H1 (cell line): ENCODE measurements at regions not wholly inside any gene's neighbourhood (a gene's known extent, or its start where the extent isn't known, plus 50 kb on each side); places are given as distances from the start of the nearest gene placed in this dataset.

Experiments used
- CTCF ChIA-PET: fragments of 300-600 bp; sonication (Branson Sonifier 250); formaldehyde crosslinking; loops from one replicate; lab custom pipeline; 2021; ENCODE audit not compliant: partially characterized antibody; lab: Charles Lee
- POLR2A ChIA-PET: fragments of 300-600 bp; sonication (Branson Sonifier 250); formaldehyde crosslinking; loops from one replicate; lab custom pipeline; 2021; ENCODE audit warnings: inconsistent platforms; ENCODE audit not compliant: partially characterized antibody; lab: Charles Lee
- DNase-seq, 2 experiments: peaks; one replicate each; pipeline versions ENCODE4 v3.0.0 to v3.0.0-alpha.2; 2010 to 2022; ENCODE audit warnings: low spot score in 2 of 2, low read depth in 1 of 2, mixed read lengths in 1 of 2
- FAIRE-seq: peaks from 2 replicates; lab custom pipeline; 2011; peaks lifted over from hg19 to GRCh38; lab: Jason Lieb, UNC
- H2AFZ ChIP-seq: 2 replicates; pipeline ENCODE4 v1.8.1; 2012; ENCODE audit warnings: low read length, inconsistent platforms
- H2AK5ac ChIP-seq: 2 replicates; pipeline ENCODE4 v1.6.1; 2013; ENCODE audit warnings: low read depth, low read length
- H2BK120ac ChIP-seq: replicated peaks from 2 replicates; pipeline ENCODE3; 2013; ENCODE audit warnings: low read depth, low read length, inconsistent platforms
- H2BK12ac ChIP-seq: 2 replicates; pipeline ENCODE4 v1.6.1; 2013; ENCODE audit warnings: low read depth, low read length
- H2BK15ac ChIP-seq: 2 replicates; pipeline ENCODE4 v1.6.1; 2013; ENCODE audit warnings: low read length
- H2BK20ac ChIP-seq: 2 replicates; pipeline ENCODE4 v1.6.1; 2013; ENCODE audit warnings: low read length
- H2BK5ac ChIP-seq: 2 replicates; pipeline ENCODE4 v1.6.1; 2013; ENCODE audit warnings: low read depth, low read length
- H3K14ac ChIP-seq: 2 replicates; pipeline ENCODE4 v1.6.1; 2013; ENCODE audit warnings: inconsistent platforms; ENCODE audit not compliant: insufficient read length
- H3K18ac ChIP-seq: 2 replicates; pipeline ENCODE4 v1.6.1; 2013; ENCODE audit warnings: low read length; ENCODE audit errors: extremely low read depth
- H3K23ac ChIP-seq: 2 replicates; pipeline ENCODE4 v1.6.1; 2013; ENCODE audit warnings: inconsistent platforms; ENCODE audit not compliant: insufficient read length
- H3K23me2 ChIP-seq: 2 replicates; pipeline ENCODE4 v1.6.1; 2013; ENCODE audit warnings: low read depth, low read length
- H3K27ac ChIP-seq: 2 replicates; pipeline ENCODE4 v1.6.1; 2011; ENCODE audit warnings: low read depth, low read length, inconsistent platforms
- H3K27me3 ChIP-seq, 4 experiments: replicated peaks in 1 of 4; 1 replicate in 1 of 4; 2 replicates in 3 of 4; pipeline versions ENCODE4 v1.6.1 to v1.8.1; 2011 to 2013; ENCODE audit warnings: low read length in 3 of 4, mild to moderate bottlenecking in 3 of 4, inconsistent platforms in 2 of 4, mixed read lengths in 2 of 4, moderate library complexity in 1 of 4; ENCODE audit not compliant: control insufficient read depth in 3 of 4, insufficient read depth in 3 of 4; ENCODE audit errors: extremely low read depth in 1 of 4
- H3K36me3 ChIP-seq, 4 experiments: 2 replicates each; pipeline versions ENCODE4 v1.6.1 to v1.8.1; 2011 to 2013; ENCODE audit warnings: mild to moderate bottlenecking in 4 of 4, low read length in 3 of 4, moderate library complexity in 2 of 4, control low read depth in 1 of 4, inconsistent platforms in 1 of 4; ENCODE audit not compliant: insufficient read depth in 4 of 4, control insufficient read depth in 2 of 4
- H3K4ac ChIP-seq: replicated peaks from 2 replicates; pipeline ENCODE3; 2013; ENCODE audit warnings: low read length, low read depth, mixed read lengths, inconsistent platforms; ENCODE audit not compliant: insufficient read length
- H3K4me1 ChIP-seq, 4 experiments: replicated peaks in 1 of 4; 1 replicate in 1 of 4; 2 replicates in 3 of 4; pipeline versions ENCODE4 v1.6.1 to v1.8.1; 2011 to 2013; ENCODE audit warnings: low read length in 3 of 4, inconsistent platforms in 2 of 4, mixed read lengths in 1 of 4; ENCODE audit not compliant: insufficient read depth in 4 of 4, control insufficient read depth in 3 of 4
- H3K4me2 ChIP-seq, 2 experiments: 2 replicates each; pipeline versions ENCODE4 v1.6.1 to v1.8.1; 2011 to 2013; ENCODE audit warnings: low read depth in 2 of 2, low read length in 2 of 2, control low read depth in 1 of 2, inconsistent platforms in 1 of 2, mild to moderate bottlenecking in 1 of 2; ENCODE audit not compliant: insufficient read depth in 1 of 2
- H3K4me3 ChIP-seq, 4 experiments: fragments of 200-600, 300-600 bp in 1 of 4; sonication (generic), shearing (Covaris generic), sonication (Bioruptor Twin) in 1 of 4; 2 replicates each; pipeline versions ENCODE4 v1.5.1 to v1.8.1; 2011 to 2016; ENCODE audit warnings: low read length in 4 of 4, low read depth in 3 of 4, control low read depth in 2 of 4, inconsistent platforms in 2 of 4, mild to moderate bottlenecking in 2 of 4, mixed read lengths in 1 of 4, moderate library complexity in 1 of 4; ENCODE audit not compliant: insufficient read depth in 2 of 4; ENCODE audit errors: extremely low read depth in 1 of 4
- H3K56ac ChIP-seq: replicated peaks from 2 replicates; pipeline ENCODE3; 2013; ENCODE audit warnings: low read depth, mild to moderate bottlenecking, mixed read lengths, low read length, inconsistent platforms; ENCODE audit not compliant: insufficient read length
- H3K79me1 ChIP-seq: 2 replicates; pipeline ENCODE4 v1.6.1; 2013; ENCODE audit warnings: low read depth, low read length, control low read depth
- H3K79me2 ChIP-seq, 2 experiments: 2 replicates each; pipeline versions ENCODE4 v1.6.1 to v1.8.1; 2012 to 2013; ENCODE audit warnings: low read length in 2 of 2, mild to moderate bottlenecking in 2 of 2, inconsistent platforms in 1 of 2; ENCODE audit not compliant: insufficient read depth in 2 of 2, control insufficient read depth in 1 of 2
- H3K9ac ChIP-seq, 4 experiments: replicated peaks in 1 of 4; 1 replicate in 1 of 4; 2 replicates in 3 of 4; pipeline versions ENCODE4 v1.6.1 to v1.8.1; 2011 to 2013; ENCODE audit warnings: low read depth in 3 of 4, low read length in 3 of 4, control low read depth in 2 of 4, mild to moderate bottlenecking in 2 of 4, moderate library complexity in 2 of 4, inconsistent platforms in 1 of 4; ENCODE audit errors: extremely low read depth in 1 of 4
- H3K9me3 ChIP-seq, 2 experiments: 2 replicates each; pipeline versions ENCODE4 v1.6.1 to v1.8.1; 2012 to 2013; ENCODE audit warnings: mild to moderate bottlenecking in 2 of 2, moderate library complexity in 2 of 2, control low read depth in 1 of 2, inconsistent platforms in 1 of 2, low read depth in 1 of 2, low read length in 1 of 2, mixed read lengths in 1 of 2; ENCODE audit not compliant: insufficient read depth in 2 of 2
- H4K20me1 ChIP-seq, 2 experiments: replicated peaks in 1 of 2; 2 replicates each; pipeline versions ENCODE3 to v1.8.1; 2011 to 2013; ENCODE audit warnings: inconsistent platforms in 2 of 2, low read length in 2 of 2, mild to moderate bottlenecking in 1 of 2; ENCODE audit not compliant: insufficient read depth in 2 of 2, control insufficient read depth in 1 of 2
- H4K5ac ChIP-seq: 2 replicates; pipeline ENCODE4 v1.6.1; 2013; ENCODE audit warnings: low read length, low read depth, mixed read lengths, inconsistent platforms; ENCODE audit not compliant: insufficient read length
- H4K8ac ChIP-seq: 2 replicates; pipeline ENCODE4 v1.8.0; 2013; ENCODE audit warnings: mild to moderate bottlenecking, moderate library complexity, low read length, inconsistent platforms; ENCODE audit not compliant: insufficient read depth; ENCODE audit errors: extremely low read depth
- H4K91ac ChIP-seq: replicated peaks from 2 replicates; pipeline ENCODE3; 2013; ENCODE audit warnings: low read length, mixed read lengths, inconsistent platforms; ENCODE audit not compliant: insufficient read length
- ATF2 ChIP-seq: IDR thresholded peaks from 2 replicates; pipeline ENCODE4 v1.6.1; 2012; ENCODE audit warnings: low read length, inconsistent platforms
- BRCA1 ChIP-seq: IDR thresholded peaks from 2 replicates; pipeline ENCODE4 v1.6.1; 2012; ENCODE audit warnings: low read depth, low read length, improper control_type of control experiment
- CBX8 ChIP-seq: fragments of 300-800, 300-1000 bp; sonication (generic); IDR thresholded peaks from 2 replicates; pipeline ENCODE4 v1.7.1; 2016; ENCODE audit warnings: low read depth, low read length, borderline replicate concordance
- CREB1 ChIP-seq: IDR thresholded peaks from 2 replicates; pipeline ENCODE4 v1.6.1; 2012; ENCODE audit warnings: inconsistent platforms
- E2F6 ChIP-seq: IDR thresholded peaks from 2 replicates; pipeline ENCODE4 v1.6.1; 2012; ENCODE audit warnings: inconsistent platforms
- EZH2 ChIP-seq: fragments of 200-600 bp; sonication (generic); IDR thresholded peaks from 2 replicates; pipeline ENCODE4 v1.7.1; 2012; ENCODE audit warnings: low read depth, mild to moderate bottlenecking, moderate library complexity, low read length, inconsistent platforms; ENCODE audit not compliant: severe bottlenecking
- FOSL1 ChIP-seq: IDR thresholded peaks from 2 replicates; pipeline ENCODE4 v1.6.1; 2011; ENCODE audit warnings: mild to moderate bottlenecking, low read depth, low read length, moderate library complexity; ENCODE audit not compliant: insufficient read depth
- MAFK ChIP-seq: IDR thresholded peaks from 2 replicates; pipeline ENCODE4 v1.6.1; 2012; ENCODE audit warnings: low read depth, mild to moderate bottlenecking, improper control_type of control experiment, low read length
- NANOG ChIP-seq: IDR thresholded peaks from 2 replicates; pipeline ENCODE4 v1.6.1; 2011; ENCODE audit warnings: low read length, low read depth, mild to moderate bottlenecking, inconsistent platforms; ENCODE audit not compliant: insufficient read depth, poor library complexity, severe bottlenecking
- NRF1 ChIP-seq: IDR thresholded peaks from 2 replicates; pipeline ENCODE4 v1.6.1; 2011; ENCODE audit warnings: mild to moderate bottlenecking, low read depth, low read length, improper control_type of control experiment
- RXRA ChIP-seq: IDR thresholded peaks from 2 replicates; pipeline ENCODE4 v1.6.1; 2011; ENCODE audit warnings: low read depth, mild to moderate bottlenecking, low read length, moderate library complexity; ENCODE audit not compliant: insufficient read depth
- TAF7 ChIP-seq: optimal IDR thresholded peaks from 2 replicates; pipeline ENCODE3; 2011; ENCODE audit warnings: low read depth, mild to moderate bottlenecking, inconsistent platforms, low read length, moderate library complexity, borderline replicate concordance
- YY1 ChIP-seq: IDR thresholded peaks from 2 replicates; pipeline ENCODE4 v1.6.1; 2011; ENCODE audit warnings: low read depth, mild to moderate bottlenecking, low read length
- WGBS, 2 experiments: shearing (Covaris generic) in 1 of 2; methylation state at CpG; one replicate each; pipeline versions ENCODE4 v1.1.6 to v1.1.7; 2013 to 2015; ENCODE audit warnings: low lambda C conversion rate in 2 of 2, mixed read lengths in 2 of 2, inconsistent platforms in 1 of 2, low coverage in 1 of 2, missing lambda C conversion rate in 1 of 2; ENCODE audit not compliant: insufficient replicate concordance in 2 of 2, insufficient coverage in 1 of 2, insufficient read length in 1 of 2; ENCODE audit errors: extremely low coverage in 1 of 2, missing lambda C conversion rate in 1 of 2; 5-methylcytosine and 5-hydroxymethylcytosine counted together

GRCh38 chr14:26194816-26195215 is 403.0 kb downstream of the NOVA1 start:
- ChIA-PET POLR2A (no interaction called here), CTCF (interaction anchor here (1.3 to 1.7 kb wide), 3 partner anchors 8 to 61 kb away, joined by 3 to 5 read pairs (median 4); no protein-coding TSS in a partner anchor)
- no peaks in the 10 kb centered on the region for H3K27me3 ChIP-seq
- H3K79me1 ChIP-seq: no peaks in the 10 kb centered on the region
- H3K56ac ChIP-seq: no peak overlapping the region
- no peaks in the 10 kb centered on the region for H4K20me1 ChIP-seq
- no peaks in the 10 kb centered on the region for H3K9me3 ChIP-seq
- H3K14ac ChIP-seq: no peak overlapping the region
- no peak overlapping the region for H2BK5ac ChIP-seq
- H2AK5ac ChIP-seq: no peak overlapping the region
- no peaks in the 10 kb centered on the region for H3K23me2 ChIP-seq
- no peak overlapping the region for H2BK20ac ChIP-seq
- 83% methylated on average over 1 of the region's 1 CpG; no CpG with 5 or more reads in 1 of the 2 experiments for WGBS, 2 experiments
- no peaks in the 10 kb centered on the region for H3K79me2 ChIP-seq
- no peak overlapping the region for H3K4me3 ChIP-seq
- no peak overlapping the region for H3K4ac ChIP-seq
- no peak overlapping the region for H3K23ac ChIP-seq
- H3K18ac ChIP-seq: no peak overlapping the region
- H4K91ac ChIP-seq: no peak overlapping the region
- no peak overlapping the region for H2BK15ac ChIP-seq
- no peak overlapping the region for H2BK12ac ChIP-seq
- no peak overlapping the region for H3K27ac ChIP-seq
- no peak overlapping the region for H4K8ac ChIP-seq
- FAIRE-seq: no peak
- H2AFZ ChIP-seq: no peak overlapping the region
- no peak overlapping the region for H3K9ac ChIP-seq
- no peak overlapping the region for H3K4me2 ChIP-seq
- H4K5ac ChIP-seq: no peak overlapping the region
- no peaks in the 10 kb centered on the region for H3K4me1 ChIP-seq
- no peak overlapping the region for H2BK120ac ChIP-seq
- no peaks in the 10 kb centered on the region for H3K36me3 ChIP-seq
- DNase-seq: no peak
- no peak for TF ChIP-seq NRF1
- no peak for TF ChIP-seq FOSL1
- no peak for TF ChIP-seq YY1
- no peak for TF ChIP-seq MAFK
- no peak for TF ChIP-seq RXRA
- TF ChIP-seq ATF2: no peak
- no peak for TF ChIP-seq CREB1
- no peak for TF ChIP-seq NANOG
- no peak for TF ChIP-seq EZH2
- TF ChIP-seq E2F6: no peak
- TF ChIP-seq BRCA1: no peak
- TF ChIP-seq TAF7: no peak
- no peak for TF ChIP-seq CBX8
